DMS114 treated with DMSO at 0.1 percent for 48 hours (cell line): ENCODE measurements at regions not wholly inside any gene's neighbourhood (a gene's known extent, or its start where the extent isn't known, plus 50 kb on each side); places are given as distances from the start of the nearest gene placed in this dataset.
"Not testable (repeated sequence)": the region's sequence is repeated elsewhere in the genome, so short reads cannot be mapped to it uniquely, and the experiment has no call there.

Source experiments
- DNase-seq: peaks from one replicate; lab custom pipeline; 2025; ENCODE audit not compliant: unreplicated experiment; lab: John Stamatoyannopoulos, UW

DNA sequence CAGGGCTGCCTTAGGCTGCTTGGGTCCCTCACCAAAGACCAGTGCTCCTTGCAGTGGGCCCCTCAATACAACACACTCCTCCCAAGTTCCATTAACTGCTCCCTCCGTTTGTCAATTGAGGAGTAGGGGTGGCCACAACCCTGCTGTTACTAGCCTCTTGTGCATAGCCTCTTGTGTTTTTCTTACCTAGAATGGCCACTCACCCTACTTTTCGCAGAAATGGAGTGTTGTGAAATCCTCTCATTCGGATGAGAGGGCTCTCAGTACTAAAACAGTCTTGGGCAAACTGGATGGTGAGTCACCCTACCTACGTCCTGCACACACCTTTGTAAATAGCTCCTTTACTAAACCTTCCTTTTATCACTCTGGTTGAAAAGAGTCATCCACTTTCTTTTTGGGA, 253.9 kb downstream of the OSR1 start:
- DNase-seq, result no peak

DNA sequence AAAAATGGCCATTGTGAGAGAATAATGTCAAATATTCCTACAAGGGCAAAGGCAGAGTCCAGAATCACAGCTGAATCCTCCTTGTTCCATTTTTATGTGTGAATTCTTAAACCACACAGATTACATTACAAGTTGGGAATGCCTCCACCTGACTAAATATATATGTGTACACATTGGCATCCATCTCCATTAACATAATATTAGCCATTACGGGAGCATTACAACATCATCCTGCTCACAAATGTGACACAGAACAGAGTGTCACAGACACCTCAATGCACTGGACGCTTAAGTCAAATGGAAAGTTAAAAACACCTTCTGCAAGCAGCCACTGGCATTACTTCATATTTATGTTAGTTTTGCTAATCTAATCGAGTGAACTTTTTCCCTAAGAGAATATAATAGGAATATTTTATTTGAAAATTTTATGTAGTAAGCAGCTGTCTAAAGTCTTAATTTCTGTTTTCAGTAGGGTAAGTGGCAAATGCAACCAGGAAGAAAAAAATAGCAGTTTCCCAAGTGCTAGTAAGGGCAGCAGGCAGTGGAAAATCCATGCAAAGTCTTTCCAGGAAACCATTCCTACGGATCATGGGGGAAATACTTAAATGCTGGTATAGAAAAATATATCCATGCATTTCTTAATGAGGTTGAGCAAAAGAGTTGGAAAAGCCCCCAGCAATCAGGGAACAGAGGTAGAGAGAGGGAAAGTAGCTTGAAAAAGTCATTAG, 255.6 kb downstream of the OSR1 start:
- DNase-seq, result no peak

GRCh38 chr2:19101968-19102367, 256.5 kb downstream of the OSR1 start:
- no peak for DNase-seq

- no peak for DNase-seq
Observed at GRCh38 chr2:19100570-19100969, 257.9 kb downstream of the OSR1 start.

DNA sequence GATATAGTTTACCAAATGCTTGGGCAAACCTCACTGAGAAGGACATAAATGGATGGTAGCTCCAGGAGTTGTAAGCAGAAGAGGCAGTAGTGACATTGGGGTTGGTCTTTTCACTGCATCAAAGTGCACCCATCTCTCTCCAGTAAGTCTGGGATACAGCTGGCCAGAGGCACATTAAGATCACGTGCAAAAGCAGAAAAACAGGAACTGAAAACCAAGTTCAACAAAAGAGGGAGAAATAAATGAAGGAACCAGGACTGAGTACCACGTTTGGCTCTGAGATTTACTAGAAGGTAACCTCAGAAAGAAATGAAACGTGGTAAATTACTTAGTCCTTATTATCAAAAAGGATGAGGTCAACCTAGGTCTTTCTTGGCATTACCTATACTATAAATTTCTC, 259.2 kb downstream of the OSR1 start:
- no peak for DNase-seq

- DNase-seq, result no peak
Observed at GRCh38 chr2:19098467-19099160, 259.8 kb downstream of the OSR1 start.

DNA sequence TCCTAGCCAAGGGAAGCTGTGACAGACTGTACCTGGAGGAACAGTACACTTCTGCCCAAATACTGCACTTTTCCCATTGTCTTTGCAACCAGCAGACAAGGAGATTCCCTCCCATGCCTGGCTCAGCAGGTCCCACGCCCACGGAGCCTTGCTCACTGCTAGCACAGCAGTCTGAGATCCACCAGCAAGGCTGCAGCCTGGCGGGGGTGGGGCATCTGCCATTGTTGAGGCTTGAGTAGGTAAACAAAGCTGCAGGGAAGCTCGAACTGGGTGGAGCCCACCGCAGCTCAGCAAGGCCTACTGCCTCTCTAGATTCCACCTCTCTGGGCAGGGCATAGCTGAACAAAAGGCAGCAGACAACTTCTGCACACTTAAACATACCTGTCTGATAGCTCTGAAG, 268.9 kb downstream of the OSR1 start:
- not testable (repeated sequence) for DNase-seq

- no peak for DNase-seq
Observed at GRCh38 chr2:19086231-19086651, 272.2 kb downstream of the OSR1 start.

DNA sequence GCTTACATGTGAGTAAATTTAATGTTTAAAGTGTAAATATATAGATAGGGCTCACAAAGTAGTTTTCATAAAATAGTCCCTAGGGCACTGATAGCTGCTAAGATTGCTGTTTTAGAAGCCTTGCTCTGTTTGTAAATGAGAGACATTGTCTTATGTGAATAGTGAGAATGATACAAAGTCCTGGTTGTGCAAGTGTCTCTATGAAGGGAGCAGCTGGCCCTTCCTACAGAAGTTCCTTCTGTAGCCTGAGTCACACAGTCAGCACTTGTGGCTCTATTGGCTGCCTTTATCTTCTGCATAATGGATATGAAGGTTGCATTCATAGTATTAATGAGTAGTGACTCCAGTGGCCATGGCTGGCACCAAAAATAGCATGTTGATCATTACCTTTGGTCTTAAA, 279.7 kb downstream of the OSR1 start:
- DNase-seq, result no peak

DNA sequence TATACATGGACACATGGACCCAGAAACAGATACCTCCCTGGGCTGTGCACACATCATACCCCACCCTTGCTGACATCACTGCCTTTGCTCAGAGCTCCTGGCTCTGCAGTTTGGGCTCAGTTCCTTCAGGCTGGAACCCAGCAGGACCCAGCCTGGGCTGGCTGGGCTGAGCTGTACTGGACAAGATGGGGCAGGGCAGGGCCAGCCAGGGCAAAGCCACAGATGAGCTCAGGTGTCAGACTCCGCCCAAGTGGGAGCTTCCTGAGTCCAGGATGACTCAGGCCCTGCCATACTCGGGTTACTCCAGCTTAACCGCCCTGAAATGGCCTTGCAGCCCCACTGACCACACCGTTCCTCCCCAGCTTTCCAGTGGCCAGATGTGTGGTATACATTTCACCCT, 284.9 kb downstream of the OSR1 start:
- no peak for DNase-seq

- no peak for DNase-seq
Observed at GRCh38 chr2:19072161-19072560, 286.3 kb downstream of the OSR1 start.

- DNase-seq, result no peak
Observed at GRCh38 chr2:19070886-19071285, 287.5 kb downstream of the OSR1 start.

DNA sequence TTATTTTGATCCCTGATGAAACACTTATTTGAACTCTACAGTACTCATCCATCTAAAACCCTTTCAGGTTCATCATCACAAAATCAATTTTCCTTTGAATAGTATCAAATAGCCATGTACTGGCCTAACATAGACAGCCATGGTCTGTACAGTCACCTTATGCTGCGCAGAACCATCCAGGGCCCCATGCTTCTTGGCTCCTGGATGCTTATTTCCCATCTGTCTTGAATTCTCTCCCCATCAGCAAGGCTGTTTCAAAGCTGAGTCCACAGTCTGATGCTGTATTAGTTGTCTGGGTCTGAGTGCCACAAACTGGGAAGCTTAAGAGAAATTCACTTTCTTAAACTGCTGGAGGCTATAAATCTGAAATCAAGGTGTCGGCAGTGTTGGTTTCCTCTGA, 290.2 kb downstream of the OSR1 start:
- DNase-seq, result no peak

GRCh38 chr2:19062370-19062769, 296.1 kb downstream of the OSR1 start:
- no peak for DNase-seq

DNA sequence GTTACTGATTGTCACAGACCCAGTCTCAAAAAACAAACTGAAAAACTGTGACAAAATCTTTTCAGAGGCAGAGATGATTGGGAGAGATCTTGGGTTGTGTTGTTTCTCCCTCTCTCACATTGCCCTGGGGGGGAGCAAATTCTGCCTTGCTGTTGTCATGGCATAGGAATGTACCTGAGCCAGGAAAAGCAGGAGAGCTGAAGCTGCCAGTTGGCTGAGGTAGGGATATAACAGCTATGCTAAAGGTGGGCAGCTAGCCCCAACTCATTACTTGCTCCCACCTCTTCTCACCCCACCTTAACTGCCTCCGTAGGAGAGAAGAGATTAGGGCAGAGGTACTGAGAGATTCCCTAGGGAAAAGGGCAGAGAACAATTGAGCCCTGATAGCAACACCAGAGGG, 299.3 kb downstream of the OSR1 start:
- no peak for DNase-seq

- no peak for DNase-seq
Observed at GRCh38 chr2:19051203-19051831, 307.1 kb downstream of the OSR1 start.

DNA sequence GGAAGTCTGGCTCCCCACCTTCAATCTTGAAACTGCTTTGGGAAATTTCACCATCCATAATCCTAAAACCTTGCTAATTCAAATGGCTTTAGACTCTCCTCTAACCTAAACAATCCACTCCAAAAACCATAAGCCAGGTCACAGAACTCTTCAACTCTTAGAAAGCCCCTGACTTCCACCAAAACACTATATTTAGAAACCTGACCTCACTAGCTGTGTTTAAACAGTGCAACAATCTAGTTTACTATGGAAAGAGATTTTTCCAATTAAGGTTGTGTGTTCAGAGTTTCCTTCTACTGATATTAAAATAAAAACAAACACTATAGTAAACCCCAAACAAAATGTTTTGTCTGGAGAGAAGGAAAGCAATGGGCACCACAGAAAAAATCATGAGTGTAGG, 308.1 kb downstream of the OSR1 start:
- DNase-seq, result no peak

- DNase-seq, result no peak
Observed at GRCh38 chr2:19048593-19049266, 309.7 kb downstream of the OSR1 start.

- DNase-seq, result no peak
Observed at GRCh38 chr2:19046986-19047780, 311.2 kb downstream of the OSR1 start.

GRCh38 chr2:19045151-19045550, 313.3 kb downstream of the OSR1 start:
- no peak for DNase-seq

DNA sequence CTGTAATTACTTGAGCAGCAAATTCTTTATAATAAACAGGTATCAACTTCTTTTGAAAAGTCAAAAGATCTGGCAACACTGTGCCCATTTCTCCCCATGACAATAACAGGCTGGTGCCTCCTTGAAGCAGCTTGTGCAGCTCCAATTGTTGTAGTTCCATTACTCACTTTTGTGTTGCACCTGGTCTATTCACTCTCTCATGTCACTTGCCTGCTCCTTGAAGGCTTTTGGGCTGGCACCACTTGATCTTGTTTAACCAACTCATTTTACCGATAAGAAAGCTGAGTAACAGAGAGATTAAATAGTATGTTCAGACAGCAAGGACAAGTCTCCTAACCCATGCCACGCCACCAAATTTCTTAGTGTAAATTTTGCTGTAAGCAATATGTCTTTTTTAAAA, 314.5 kb downstream of the OSR1 start:
- no peak for DNase-seq
